NCI-H82 (cell line): ENCODE measurements at regions not wholly inside any gene's neighbourhood (a gene's known extent, or its start where the extent isn't known, plus 50 kb on each side); places are given as distances from the start of the nearest gene placed in this dataset.

ENCODE experiments used
- DNase-seq: peaks from one replicate; lab custom pipeline; 2025; lab: John Stamatoyannopoulos, UW

DNA sequence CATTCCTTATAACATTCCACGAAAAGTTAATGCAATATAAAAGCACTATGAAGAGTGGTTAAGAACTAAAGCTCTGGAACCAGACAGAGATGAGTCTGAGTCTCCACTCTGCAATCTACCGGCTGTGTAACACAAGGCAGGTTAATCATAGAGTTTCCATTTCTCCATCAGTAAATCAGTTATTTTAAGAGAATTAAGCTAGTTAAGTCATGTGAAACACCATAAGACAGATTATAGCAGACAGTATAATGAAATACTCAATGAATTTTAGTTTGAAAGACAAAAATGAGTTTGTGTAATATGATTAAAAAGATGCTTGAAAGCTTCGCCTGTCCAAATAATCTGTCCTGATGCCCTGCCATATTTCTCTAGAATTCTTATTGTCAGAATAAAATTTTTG lies 282.6 kb upstream of the ACTRT1 start:
- DNase-seq = no peak

DNA sequence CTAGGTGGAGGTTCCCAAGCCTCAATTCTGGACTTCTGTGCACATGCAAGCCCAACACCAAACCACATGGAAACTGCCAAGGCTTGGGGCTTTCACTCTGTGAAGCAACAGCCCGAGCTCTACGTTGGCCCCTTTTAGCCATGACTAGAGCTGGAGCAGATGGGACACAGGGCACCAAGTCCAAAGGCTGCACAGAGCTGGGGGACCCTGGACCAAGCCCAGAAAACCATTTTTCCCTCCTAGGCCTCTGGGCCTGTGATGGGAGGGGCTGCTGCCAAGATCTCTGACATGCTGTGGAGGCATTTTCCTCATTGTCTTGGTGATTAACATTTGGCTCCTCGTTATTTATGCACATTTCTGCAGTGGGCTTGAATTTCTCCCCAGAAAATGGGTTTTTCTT lies 258.7 kb upstream of the ACTRT1 start:
- DNase-seq = no peak

DNA sequence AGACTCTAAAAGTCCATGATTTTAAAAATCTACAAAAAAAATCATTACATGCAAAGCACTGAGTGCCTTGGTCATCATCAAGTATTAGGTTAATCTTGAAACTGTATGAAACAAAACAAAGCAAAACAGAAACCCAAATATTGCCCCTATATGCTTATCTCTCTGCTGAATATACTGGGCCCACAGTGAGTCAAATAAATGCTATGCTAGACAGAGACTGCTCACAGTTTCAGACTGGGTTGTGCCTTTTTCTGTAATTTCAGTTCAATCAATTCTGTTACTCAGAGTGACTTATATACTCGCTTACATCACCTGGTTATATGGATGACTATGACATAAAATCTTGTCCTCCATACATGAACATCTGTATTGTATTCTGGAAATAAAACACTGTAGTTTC lies 257.1 kb upstream of the ACTRT1 start:
- DNase-seq = no peak

DNA sequence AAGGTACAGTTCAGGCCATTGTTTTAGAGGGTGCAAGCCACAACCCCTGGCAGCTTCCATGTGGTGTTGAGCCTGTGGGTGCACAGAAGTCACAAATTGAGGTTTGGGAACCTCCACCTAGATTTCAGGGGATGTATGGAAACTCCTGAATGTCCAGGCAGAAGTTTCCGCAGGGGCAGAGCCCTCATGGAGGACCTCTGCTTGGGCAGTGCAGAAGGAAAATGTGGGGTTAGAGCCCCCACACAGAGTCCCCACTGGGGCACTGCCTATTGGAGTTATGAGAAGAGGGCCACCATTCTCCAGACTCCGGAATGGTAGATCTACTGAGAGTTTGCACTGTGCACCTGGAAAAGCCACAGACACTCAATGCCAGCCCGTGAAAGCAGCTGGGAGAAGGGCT lies 242.0 kb upstream of the ACTRT1 start:
- DNase-seq = no peak

DNA sequence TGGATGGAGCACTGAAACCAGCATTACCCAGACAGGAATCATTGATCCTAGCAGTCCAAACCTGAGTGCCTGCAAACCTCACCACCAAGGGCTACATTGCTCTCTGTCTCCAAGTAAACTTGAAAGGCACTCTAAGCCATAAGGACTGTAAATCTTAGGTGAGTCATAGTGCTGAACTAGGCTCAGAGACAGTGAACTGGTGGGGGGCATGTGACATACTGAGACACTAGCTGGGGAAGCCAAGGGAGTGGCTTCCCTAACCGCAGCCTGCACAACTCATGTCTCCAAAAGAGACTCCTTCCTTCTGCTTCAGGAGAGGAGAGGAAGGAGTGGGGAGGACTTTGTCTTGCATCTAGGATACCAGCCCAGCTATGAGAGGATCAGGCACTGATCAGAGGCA lies 235.5 kb upstream of the ACTRT1 start:
- DNase-seq = no peak

DNA sequence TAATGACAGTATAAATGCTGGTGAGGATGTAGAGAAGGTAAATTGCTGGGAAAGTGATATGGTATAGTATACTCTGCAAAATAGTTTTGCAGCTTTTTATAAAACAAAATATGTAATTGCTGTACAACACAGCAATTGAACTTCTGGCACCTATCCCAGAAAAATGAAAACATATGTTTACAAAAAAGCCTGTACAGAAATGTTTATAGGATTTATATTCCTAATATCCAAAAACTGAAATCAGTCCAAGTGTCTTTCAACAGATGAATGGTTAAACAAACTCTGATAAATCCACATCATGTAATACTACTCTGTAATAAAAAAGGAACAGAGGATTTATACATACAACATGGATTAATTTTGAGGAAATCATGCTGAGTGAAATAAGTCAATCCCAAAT lies 198.4 kb upstream of the ACTRT1 start:
- DNase-seq = no peak

DNA sequence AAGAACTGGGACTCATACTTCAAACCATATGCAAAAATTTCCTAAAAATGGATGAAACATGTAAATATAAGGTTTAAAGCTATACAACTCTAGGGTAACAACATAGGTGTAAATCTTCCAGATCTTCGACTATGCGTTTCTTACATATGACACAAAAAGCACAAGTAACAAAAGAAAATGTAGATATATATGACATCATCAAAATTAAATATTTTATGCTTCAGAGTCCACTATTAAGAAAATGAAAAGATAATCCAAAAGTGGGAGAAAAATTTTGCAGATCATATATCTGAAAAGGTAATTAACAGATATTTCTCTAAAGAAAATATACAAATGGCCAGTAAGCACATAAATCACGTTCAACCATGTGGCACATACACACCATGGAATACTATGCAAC lies 164.2 kb upstream of the ACTRT1 start:
- no peak for DNase-seq

DNA sequence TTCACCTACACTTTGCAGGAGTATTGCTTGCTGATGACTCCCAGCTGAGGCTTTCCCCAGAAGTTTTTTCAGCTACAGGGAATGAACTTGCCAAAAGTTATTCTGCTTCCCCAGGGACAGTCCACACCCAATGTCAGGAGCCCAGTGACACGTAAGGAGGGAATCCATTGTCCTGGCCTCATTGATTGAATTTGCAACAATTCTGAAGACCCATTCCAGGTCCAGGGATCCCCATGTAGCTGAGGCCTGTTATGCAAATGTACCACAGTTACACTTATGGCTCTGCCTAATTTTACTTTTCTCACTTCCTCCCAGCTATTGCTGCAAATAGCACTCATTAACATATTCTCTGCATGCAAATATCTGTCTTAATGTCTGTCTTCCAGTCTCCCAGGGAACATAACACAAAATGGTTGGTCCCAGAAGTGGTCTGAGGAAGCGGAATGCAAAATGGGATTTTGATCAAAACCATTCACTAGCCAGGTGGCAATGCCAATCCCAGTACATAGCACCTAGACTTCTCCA lies 113.7 kb upstream of the ACTRT1 start:
- DNase-seq = no peak

DNA sequence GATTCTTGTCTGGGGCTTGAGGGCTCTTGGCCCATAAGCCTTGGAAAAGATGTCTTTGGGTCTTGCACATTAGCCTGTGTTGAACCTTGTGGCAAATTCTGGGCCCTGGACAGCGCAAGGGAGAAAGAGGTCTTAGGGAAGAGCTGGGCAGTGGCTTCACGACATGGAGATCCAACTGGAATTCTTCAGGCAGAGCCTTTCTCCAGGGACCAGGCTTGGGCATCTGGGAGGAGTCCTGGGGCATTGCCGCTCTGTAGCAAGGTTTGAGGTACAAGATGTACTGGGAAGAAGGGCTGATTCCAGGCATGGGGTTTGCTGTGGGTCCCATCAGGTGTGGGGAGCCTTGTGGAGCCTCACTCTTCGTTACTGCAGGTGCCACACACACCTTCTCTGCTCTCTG lies 104.0 kb upstream of the ACTRT1 start:
- no peak for DNase-seq

DNA sequence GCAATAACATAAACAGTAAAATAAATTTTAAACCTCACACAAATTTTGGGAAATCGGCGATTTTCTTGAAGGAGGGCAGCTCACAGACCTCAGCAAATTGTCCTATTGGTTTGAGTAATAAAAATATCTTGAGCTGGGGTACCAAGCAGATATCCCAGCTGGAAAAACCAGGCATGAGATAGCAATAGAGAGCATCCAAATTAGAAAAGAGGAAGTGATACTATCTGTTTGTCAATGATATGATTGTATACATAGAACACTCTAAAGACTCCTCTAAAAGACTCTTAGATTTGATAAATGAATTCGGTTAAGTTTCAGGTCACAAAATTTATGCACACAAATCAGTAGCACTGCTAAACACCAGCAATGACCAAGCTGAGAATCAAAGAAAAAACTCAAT lies 90.5 kb upstream of the ACTRT1 start:
- DNase-seq = no peak

DNA sequence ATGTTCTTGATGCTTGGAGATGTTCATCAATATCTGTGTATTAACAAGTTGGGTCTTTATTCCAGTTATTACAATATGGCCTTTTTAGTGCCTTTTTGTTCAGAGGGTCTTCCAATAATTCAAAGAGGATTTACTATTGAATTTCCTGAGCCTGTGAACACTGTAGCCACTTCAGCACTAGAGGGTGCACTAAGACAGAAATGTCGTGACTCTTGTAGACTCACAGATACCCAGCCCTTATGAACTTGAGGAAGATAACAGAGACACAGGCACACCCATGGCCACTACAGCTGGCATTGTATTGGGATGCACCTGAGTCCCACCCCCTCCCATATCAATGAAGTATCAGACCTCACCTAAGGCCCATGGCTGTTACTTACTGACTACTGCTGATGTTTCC lies 54.4 kb upstream of the ACTRT1 start:
- peak; percentile 75 for DNase-seq

DNA sequence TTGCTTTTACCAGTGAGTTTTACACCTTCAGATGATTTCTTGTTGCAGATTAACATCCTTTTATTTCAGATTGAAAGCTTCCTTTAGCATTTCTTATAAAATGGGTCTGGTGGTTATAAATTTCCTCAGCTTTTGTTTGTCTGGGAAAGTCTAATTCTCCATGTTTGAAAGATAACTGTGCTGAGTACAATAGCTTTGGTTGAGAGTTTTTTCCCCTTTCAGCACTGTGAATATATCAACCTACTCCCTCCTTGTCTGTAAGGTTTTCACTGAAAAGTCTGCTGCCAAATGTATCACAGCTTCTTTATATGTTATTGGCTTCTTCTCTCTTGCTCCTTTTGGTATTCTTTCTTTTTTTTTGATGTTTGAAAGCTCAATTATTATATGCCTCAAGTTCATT lies 53.5 kb upstream of the ACTRT1 start:
- DNase-seq = no peak
